Keratinocyte (primary cell): ENCODE measurements at regions not wholly inside any gene's neighbourhood (a gene's known extent, or its start where the extent isn't known, plus 50 kb on each side); places are given as distances from the start of the nearest gene placed in this dataset.
"Not testable (repeated sequence)": the region's sequence is repeated elsewhere in the genome, so short reads cannot be mapped to it uniquely, and the experiment has no call there.

Experiments
- DNase-seq: peaks from one replicate; pipeline ENCODE4 v3.0.0-alpha.2; 2011; ENCODE audit warnings: low read depth, missing footprints, low spot score
- FAIRE-seq: peaks from 2 replicates; lab custom pipeline; 2011; peaks lifted over from hg19 to GRCh38; lab: Jason Lieb, UNC
- H2AFZ ChIP-seq: 2 replicates; pipeline ENCODE4 v1.6.0; 2012; ENCODE audit warnings: low read length, control low read depth, inconsistent platforms; ENCODE audit not compliant: control insufficient read depth
- H3K27ac ChIP-seq: 2 replicates; pipeline ENCODE4 v1.5.1; 2011; ENCODE audit warnings: low read length; ENCODE audit not compliant: control insufficient read depth, insufficient read depth
- H3K27me3 ChIP-seq: 3 replicates; pipeline ENCODE4 v1.6.0; 2011; ENCODE audit warnings: low read length; ENCODE audit not compliant: control insufficient read depth, insufficient read depth; ENCODE audit errors: extremely low read depth
- H3K36me3 ChIP-seq, 2 experiments: 2 replicates in 1 of 2; 3 replicates in 1 of 2; pipeline ENCODE4 v1.5.1; 2011; ENCODE audit warnings: low read length in 2 of 2, mild to moderate bottlenecking in 1 of 2; ENCODE audit not compliant: control insufficient read depth in 2 of 2, insufficient read depth in 2 of 2; ENCODE audit errors: extremely low read depth in 1 of 2
- H3K4me1 ChIP-seq: 3 replicates; pipeline ENCODE4 v1.5.1; 2011; ENCODE audit warnings: low read length; ENCODE audit not compliant: control insufficient read depth, insufficient read depth; ENCODE audit errors: extremely low read depth
- H3K4me2 ChIP-seq: 3 replicates; pipeline ENCODE4 v1.6.0; 2011; ENCODE audit warnings: low read depth, low read length; ENCODE audit not compliant: control insufficient read depth, insufficient read depth; ENCODE audit errors: extremely low read depth
- H3K4me3 ChIP-seq, 3 experiments: fragments of 200-600 bp in 1 of 3; sonication (generic) in 1 of 3; 2 replicates in 2 of 3; 3 replicates in 1 of 3; pipeline ENCODE4 v1.5.1; 2011 to 2016; ENCODE audit warnings: low read length in 3 of 3, mild to moderate bottlenecking in 3 of 3, control low read depth in 2 of 3, inconsistent platforms in 1 of 3, low read depth in 1 of 3, mixed read lengths in 1 of 3, mixed run types in 1 of 3, moderate library complexity in 1 of 3; ENCODE audit not compliant: control insufficient read depth in 2 of 3, insufficient read depth in 2 of 3; ENCODE audit errors: extremely low read depth in 1 of 3
- H3K79me2 ChIP-seq: 2 replicates; pipeline ENCODE4 v1.6.0; 2012; ENCODE audit warnings: low read length; ENCODE audit not compliant: control insufficient read depth, insufficient read depth
- H3K9ac ChIP-seq: 3 replicates; pipeline ENCODE4 v1.6.0; 2011; ENCODE audit warnings: low read length; ENCODE audit not compliant: control insufficient read depth, insufficient read depth; ENCODE audit errors: extremely low read depth
- H3K9me1 ChIP-seq: 3 replicates; pipeline ENCODE4 v1.6.0; 2011; ENCODE audit warnings: low read length; ENCODE audit not compliant: control insufficient read depth, insufficient read depth; ENCODE audit errors: extremely low read depth
- H3K9me3 ChIP-seq: 2 replicates; pipeline ENCODE4 v1.5.1; 2012; ENCODE audit warnings: low read depth, low read length; ENCODE audit not compliant: control insufficient read depth
- H4K20me1 ChIP-seq: 3 replicates; pipeline ENCODE4 v1.6.0; 2011; ENCODE audit warnings: low read length; ENCODE audit not compliant: control insufficient read depth, insufficient read depth; ENCODE audit errors: extremely low read depth
- dilution Hi-C: fragments of 300-500 bp; cut with MboI; formaldehyde crosslinking; loops from one replicate; pipeline ENCODE4 v1.7.0; 2020; ENCODE audit warnings: low sequenced_read_pairs; ENCODE audit not compliant: extremely low pct_ligation_motif_present

DNA sequence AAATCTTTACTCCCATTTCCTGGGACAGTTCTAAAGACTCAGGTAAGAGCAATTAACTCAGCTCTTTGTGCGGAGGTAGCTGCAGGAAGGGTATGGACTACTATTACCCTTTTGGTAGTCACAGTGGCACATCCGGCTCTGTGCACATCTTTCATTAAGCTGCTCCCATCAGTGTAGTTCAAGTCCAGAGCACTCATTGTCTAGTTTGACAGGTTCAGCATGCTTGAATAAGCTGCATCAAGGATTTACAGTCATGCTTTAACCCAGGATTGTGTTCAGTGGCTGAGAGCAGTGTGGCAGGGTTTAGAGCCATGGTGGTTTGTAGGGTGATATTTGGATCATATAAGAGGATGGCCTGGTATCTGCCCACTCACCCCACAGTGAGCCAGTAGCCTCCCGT, 478.4 kb upstream of the NDN start:
- H3K79me2 ChIP-seq, H3K4me3 ChIP-seq, H3K4me2 ChIP-seq, H3K9ac ChIP-seq, H3K27me3 ChIP-seq, FAIRE-seq, H4K20me1 ChIP-seq, H3K9me1 ChIP-seq, DNase-seq, H3K4me1 ChIP-seq, H3K27ac ChIP-seq, H3K9me3 ChIP-seq, H2AFZ ChIP-seq, dilution Hi-C loops, H3K36me3 ChIP-seq: not testable (repeated sequence)

DNA sequence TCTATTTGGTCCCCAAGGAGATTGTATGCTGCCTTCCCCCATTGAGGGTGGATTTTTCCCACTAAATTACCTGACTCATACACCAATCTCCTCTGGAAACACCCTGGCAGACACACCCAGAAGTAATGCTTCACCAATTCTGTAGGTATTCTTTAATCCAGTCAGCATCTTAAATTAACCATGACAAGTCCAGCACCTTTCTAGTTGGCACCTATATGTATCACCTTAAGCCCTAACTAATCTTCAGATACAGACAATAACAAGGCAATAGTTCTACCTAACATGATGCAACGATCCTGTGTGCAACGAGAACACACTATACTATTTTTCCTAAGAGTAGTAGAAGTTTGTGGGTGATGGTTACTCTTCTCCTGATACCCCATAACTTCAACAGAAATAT, 473.3 kb upstream of the NPAP1 start:
- H3K27me3 ChIP-seq, H3K4me2 ChIP-seq, dilution Hi-C loops, H3K4me1 ChIP-seq, H3K27ac ChIP-seq, H3K9me3 ChIP-seq, H3K9ac ChIP-seq, H3K9me1 ChIP-seq, FAIRE-seq, H3K79me2 ChIP-seq, H3K36me3 ChIP-seq, H2AFZ ChIP-seq, DNase-seq, H4K20me1 ChIP-seq, H3K4me3 ChIP-seq: not testable (repeated sequence)

DNA sequence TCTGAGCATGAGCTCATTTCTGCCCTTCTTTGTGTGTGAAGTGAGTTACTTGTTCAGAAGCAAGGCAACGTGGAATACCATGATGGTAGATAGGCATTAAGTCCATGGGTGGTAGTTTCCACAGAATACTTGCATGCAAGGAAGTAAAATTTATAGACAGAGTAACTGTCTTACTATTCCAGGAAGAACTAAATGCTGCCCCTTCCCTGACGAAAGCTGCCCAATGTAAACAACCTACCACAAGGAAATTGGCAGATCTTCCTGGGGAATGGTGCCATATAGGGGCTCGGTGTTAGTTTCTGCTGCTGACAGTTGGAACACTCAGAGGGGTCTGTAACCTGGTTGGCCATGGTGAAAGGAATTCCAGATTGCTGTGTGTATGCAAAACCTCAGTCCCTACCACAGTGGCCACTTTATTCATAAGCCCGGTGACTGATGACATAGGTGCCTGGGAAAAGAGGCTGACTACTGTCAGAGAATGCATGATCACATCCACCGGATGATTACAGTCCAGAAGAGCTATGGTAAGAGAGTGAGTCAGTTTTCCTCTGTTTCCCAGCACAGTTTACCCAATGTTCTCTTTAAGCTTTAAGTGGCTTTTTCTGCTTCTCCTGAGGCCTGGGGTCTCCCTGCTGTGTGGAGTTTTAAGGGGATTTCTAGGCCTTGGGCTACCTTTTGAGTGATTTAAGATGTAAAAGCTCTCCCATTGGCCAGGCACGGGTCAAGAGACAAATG, 463.7 kb upstream of the NPAP1 start:
- H3K4me3 ChIP-seq, DNase-seq, H3K27me3 ChIP-seq, H3K4me2 ChIP-seq, FAIRE-seq, H3K27ac ChIP-seq, H3K9me1 ChIP-seq, H4K20me1 ChIP-seq, H3K4me1 ChIP-seq, H3K9ac ChIP-seq, H3K79me2 ChIP-seq, dilution Hi-C loops, H3K9me3 ChIP-seq, H2AFZ ChIP-seq, H3K36me3 ChIP-seq: not testable (repeated sequence)
